ENCODE measurements at regions not wholly inside any gene's neighbourhood (a gene's known extent, or its start where the extent isn't known, plus 50 kb on each side); places are given as distances from the start of the nearest gene placed in this dataset.
"Not testable (repeated sequence)": the region's sequence is repeated elsewhere in the genome, so short reads cannot be mapped to it uniquely, and the experiment has no call there.

GRCh38 chrX:104392350-104392749 is 137.6 kb upstream of the ESX1 start:
- FAIRE-seq (no peak), DNase-seq (ENCODE audit: insufficient read length, low spot score) (no peak)

- FAIRE-seq = no peak
- DNase-seq (ENCODE audit: insufficient read length, low spot score) = no peak
Measured at GRCh38 chrX:104391906-104392305, 137.2 kb upstream of the ESX1 start.

DNA sequence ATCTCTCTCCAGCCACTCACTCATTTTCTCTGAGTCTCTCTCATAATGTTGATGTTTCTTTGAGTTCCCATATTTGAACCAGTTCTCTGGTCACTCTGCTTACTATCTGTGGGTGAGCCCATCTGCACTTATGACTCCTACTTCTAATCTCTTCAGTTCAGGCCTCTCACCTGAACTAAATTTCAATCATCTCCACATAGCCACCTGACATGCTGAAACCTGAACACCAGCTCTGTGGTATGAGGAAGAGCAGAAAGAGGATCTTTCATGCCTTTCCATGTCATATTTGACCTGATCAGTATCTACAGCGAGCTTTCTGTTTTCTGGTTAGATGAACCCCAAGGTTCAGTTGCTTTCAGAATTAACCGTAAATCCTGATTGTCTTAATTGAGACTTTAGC is 122.2 kb upstream of the ESX1 start:
- no peak for FAIRE-seq
- no peak for DNase-seq (ENCODE audit: insufficient read length, low spot score)

GRCh38 chrX:104372547-104372946 is 117.8 kb upstream of the ESX1 start:
- no peak for DNase-seq (ENCODE audit: insufficient read length, low spot score)
- no peak for FAIRE-seq

- FAIRE-seq = no peak
- DNase-seq (ENCODE audit: insufficient read length, low spot score) = no peak
Measured at GRCh38 chrX:104370089-104370488, 115.4 kb upstream of the ESX1 start.

GRCh38 chrX:104360774-104361173 is 106.0 kb upstream of the ESX1 start:
- not testable (repeated sequence) for DNase-seq (ENCODE audit: insufficient read length, low spot score); FAIRE-seq

- no peak for FAIRE-seq
- no peak for DNase-seq (ENCODE audit: insufficient read length, low spot score)
Measured at GRCh38 chrX:104359124-104359523, 104.4 kb upstream of the ESX1 start.

GRCh38 chrX:104351173-104351769 is 96.5 kb upstream of the ESX1 start:
- peak; percentile 2 for DNase-seq (ENCODE audit: insufficient read length, low spot score)

DNA sequence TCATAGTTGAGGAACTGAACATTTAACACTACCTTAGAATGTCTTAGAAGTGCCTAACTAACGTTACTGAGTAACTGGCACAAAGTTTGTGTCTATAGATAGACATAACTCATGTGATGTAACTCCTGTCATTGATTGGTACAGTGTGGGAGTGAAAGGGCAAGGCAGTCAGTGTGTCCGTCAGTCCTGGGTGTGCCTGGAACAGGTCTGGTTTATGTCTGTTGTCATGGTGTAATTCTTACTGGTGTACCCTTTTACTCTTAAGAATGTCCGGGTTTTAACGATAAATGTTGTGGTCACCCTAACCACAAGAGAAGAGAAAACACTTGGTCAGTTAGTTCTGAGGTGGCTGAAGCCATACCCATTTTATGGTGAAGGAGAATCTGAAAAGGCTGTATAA is 93.1 kb upstream of the ESX1 start:
- no peak for DNase-seq (ENCODE audit: insufficient read length, low spot score)
- no peak for FAIRE-seq

More at GRCh38 chrX:104351173-104351769, 96.5 kb upstream of the ESX1 start:
- no peak for FAIRE-seq

DNA sequence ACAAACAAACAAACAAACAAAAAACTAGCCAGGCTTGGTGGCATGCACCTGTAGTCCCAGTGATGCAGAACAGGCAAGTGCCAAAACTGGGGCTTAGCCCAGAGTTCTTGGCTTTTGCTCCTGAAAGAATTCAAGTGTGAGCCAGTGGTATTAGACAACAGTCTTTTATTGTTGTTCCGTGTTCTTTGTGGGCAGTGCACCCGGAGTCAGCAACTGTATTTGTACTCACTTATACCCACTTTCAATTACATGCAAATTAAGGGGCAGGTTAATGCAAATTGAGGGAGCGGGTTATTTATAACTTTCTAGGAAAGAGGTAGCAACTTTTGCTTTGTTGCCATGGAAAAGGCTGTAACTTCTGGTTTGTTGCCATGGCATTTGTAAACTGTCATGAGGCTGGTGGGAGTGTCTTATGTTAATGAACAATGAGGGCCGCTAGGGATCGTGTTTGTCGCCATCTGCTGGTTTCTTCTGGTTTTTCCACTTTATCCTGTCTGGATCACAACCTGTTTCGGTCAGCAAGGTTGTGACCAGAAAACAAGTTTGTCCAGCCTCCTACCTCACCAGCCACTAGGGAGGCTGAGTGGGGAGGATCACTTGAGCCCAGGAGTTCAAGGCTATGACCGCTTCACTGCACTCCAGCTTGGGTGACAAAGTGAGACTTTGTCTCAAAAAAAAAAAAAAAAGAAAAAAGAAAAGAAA is 88.8 kb upstream of the ESX1 start:
- DNase-seq (ENCODE audit: insufficient read length, low spot score) = no peak
- no peak for FAIRE-seq

GRCh38 chrX:104342065-104342464 is 87.3 kb upstream of the ESX1 start:
- FAIRE-seq (no peak), DNase-seq (ENCODE audit: insufficient read length, low spot score) (no peak)

GRCh38 chrX:104335756-104336155 is 81.0 kb upstream of the ESX1 start:
- no peak for FAIRE-seq
- no peak for DNase-seq (ENCODE audit: insufficient read length, low spot score)

DNA sequence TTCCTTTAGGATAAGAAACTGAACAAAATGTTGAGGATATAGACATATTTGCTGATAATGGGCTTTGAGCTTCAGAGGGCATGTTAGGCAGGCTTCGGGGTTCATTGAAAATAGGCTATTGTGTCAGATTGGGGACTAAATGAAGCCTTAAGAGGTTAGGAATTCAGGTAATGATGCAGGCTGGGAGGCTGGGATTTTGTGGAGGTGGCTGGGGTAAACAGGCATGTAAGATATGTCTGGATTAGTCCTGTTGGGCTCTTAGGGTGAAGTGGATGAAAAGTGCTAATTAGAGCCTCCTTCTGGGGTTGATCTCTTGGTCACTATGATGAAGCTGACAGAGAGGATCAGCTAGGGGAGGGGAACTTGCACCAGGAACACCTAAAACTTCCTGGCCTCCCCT is 80.2 kb upstream of the ESX1 start:
- no peak for FAIRE-seq
- no peak for DNase-seq (ENCODE audit: insufficient read length, low spot score)

- DNase-seq (ENCODE audit: insufficient read length, low spot score) (no peak), FAIRE-seq (no peak)
Measured at GRCh38 chrX:104330966-104331365, 76.2 kb upstream of the ESX1 start.

- no peak for FAIRE-seq
Measured at GRCh38 chrX:104329731-104330130, 75.0 kb upstream of the ESX1 start.

DNA sequence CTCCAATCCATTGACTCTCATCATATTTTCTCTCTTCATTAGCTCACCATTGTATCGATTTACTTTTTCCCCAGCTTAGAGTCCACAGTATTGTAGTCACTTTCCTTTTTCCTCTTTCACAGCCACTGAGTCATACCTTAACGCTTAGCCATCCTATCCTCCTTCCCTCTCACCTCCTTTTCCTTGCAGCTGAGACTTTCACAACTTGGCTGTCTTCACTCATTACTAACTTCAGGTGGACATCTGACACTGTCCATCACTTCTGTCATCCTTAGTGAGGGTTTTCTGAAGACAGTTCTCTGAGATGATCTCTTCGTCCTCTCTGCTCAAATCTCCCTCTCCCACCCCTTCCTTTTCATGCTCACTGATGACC is 70.5 kb upstream of the ESX1 start:
- DNase-seq (ENCODE audit: insufficient read length, low spot score) (no peak), FAIRE-seq (no peak)

More at GRCh38 chrX:104329731-104330130, 75.0 kb upstream of the ESX1 start:
- no peak for DNase-seq (ENCODE audit: insufficient read length, low spot score)

DNA sequence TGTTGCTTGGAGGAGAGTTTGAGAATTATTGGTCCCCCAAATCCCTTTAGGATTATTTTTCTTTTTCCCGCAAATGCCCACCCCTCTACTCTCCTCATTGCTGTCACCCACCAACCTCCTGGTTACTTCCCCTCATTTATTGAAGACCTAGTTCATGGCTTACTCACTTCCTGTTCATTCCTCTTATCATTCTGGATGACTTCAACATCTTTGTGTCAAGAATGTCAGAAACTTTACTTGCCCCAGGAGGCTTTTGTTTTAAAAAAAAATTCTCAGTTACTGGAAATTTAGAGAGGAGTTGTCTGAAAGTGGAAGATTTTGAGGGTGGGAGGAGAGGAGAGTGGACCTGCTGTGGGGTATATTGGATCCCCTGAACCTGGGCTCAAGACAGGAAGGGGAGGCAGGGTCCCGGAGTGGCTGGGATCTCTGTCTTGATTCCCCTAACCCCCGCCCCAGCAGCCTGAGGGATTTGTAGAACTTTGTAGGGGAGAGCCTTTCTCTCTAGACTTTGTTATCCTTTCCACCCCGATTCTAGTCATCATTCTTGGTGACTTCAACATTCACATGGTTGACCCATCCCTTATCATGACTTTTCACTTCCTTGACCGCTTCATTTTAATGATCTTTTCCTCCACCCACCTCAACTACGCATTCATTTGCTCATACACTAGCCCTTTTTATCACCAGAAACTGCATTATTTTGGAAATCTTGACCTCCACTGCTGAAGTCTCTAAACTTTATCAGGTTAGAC is 69.9 kb upstream of the ESX1 start:
- FAIRE-seq = no peak
- no peak for DNase-seq (ENCODE audit: insufficient read length, low spot score)

- DNase-seq (ENCODE audit: insufficient read length, low spot score) (no peak), FAIRE-seq (no peak)
Measured at GRCh38 chrX:104319346-104319745, 64.6 kb upstream of the ESX1 start.

DNA sequence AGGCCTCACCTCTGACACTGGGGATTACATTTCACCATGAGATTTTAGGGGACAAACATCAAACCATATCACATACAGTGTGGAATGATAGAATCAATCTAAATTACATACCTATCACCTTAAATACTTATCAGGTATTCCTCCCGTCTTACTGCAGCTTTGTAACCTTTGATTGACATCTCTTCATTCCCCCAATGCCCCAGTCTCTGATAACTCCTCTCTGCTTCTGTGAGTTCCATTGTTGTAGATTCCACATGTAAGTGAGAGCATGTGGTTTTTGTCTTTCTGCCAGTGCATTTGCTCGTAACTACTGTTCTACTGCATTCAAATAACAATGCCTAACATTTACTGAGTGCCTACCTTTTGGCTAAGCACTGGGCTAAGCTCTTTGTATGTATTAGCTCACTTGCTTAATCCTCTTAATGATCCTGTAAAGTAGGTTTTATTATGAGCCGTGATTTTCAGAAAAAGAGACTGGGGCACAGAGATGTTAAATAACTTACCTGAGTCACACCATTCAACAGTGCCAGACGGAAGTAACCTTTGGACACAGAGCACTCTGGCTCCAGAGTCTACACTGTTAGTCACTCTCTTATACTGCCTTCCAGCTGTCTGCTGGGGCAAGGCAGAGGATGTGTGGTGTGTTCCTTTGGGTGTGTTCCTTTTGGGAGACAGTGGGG is 63.7 kb upstream of the ESX1 start:
- FAIRE-seq = no peak
- no peak for DNase-seq (ENCODE audit: insufficient read length, low spot score)

DNA sequence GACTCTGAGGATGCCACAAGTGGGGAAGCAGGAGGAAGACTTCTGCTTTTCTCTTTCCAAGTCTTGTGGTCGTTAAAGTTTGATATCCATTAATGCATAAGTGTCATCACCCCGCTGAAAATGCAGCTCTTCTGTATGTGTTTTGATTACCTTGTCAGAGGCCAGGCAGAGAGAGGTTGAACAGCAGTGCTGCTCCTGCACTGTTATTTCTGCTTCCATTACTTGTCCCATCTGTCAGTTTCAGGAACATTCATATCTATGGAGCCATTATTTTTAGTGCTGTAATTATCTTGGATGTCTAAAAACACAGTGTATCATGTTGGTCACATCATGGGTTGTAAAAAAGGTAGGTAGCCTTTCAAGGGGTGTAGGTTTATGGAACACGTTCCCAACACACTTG is 62.0 kb upstream of the ESX1 start:
- no peak for FAIRE-seq
- DNase-seq (ENCODE audit: insufficient read length, low spot score) = no peak

GRCh38 chrX:104315555-104315954 is 60.8 kb upstream of the ESX1 start:
- no peak for DNase-seq (ENCODE audit: insufficient read length, low spot score)
- FAIRE-seq = no peak
